Glutamatergic neuron (in vitro differentiated cells): ENCODE measurements at regions not wholly inside any gene's neighbourhood (a gene's known extent, or its start where the extent isn't known, plus 50 kb on each side); places are given as distances from the start of the nearest gene placed in this dataset.

Experiments
- DNase-seq: peaks from one replicate; pipeline ENCODE4 v3.0.0; 2022
- H3K27ac Mint-ChIP-seq: one replicate; pipeline ENCODE4 v1.8.0; 2020; ENCODE audit warnings: mild to moderate bottlenecking, mixed read lengths, inconsistent platforms; ENCODE audit not compliant: unreplicated experiment
- H3K27me3 Mint-ChIP-seq: one replicate; pipeline ENCODE4 v1.8.0; 2020; ENCODE audit warnings: mild to moderate bottlenecking, moderate library complexity, mixed read lengths, inconsistent platforms; ENCODE audit not compliant: unreplicated experiment
- H3K36me3 Mint-ChIP-seq: one replicate; pipeline ENCODE4 v1.8.0; 2020; ENCODE audit warnings: mild to moderate bottlenecking, mixed read lengths, inconsistent platforms; ENCODE audit not compliant: unreplicated experiment
- H3K4me1 Mint-ChIP-seq: one replicate; pipeline ENCODE4 v1.8.0; 2020; ENCODE audit warnings: mild to moderate bottlenecking, low read depth, mixed read lengths, inconsistent platforms; ENCODE audit not compliant: unreplicated experiment
- H3K4me3 Mint-ChIP-seq: one replicate; pipeline ENCODE4 v1.8.0; 2020; ENCODE audit warnings: mild to moderate bottlenecking, mixed read lengths, inconsistent platforms; ENCODE audit not compliant: unreplicated experiment
- H3K9me3 Mint-ChIP-seq: one replicate; pipeline ENCODE4 v1.8.0; 2020; ENCODE audit warnings: mild to moderate bottlenecking, moderate library complexity, mixed read lengths, inconsistent platforms; ENCODE audit not compliant: unreplicated experiment
- CTCF ChIP-seq: fragments of 200-600 bp; sonication (generic); IDR thresholded peaks from one replicate; pipeline ENCODE4 v1.5.0; 2021; ENCODE audit not compliant: partially characterized antibody, unreplicated experiment

GRCh38 chr1:81496349-81496748 is 304.4 kb upstream of the ADGRL2 start:
- H3K36me3 Mint-ChIP-seq: no peaks in the 10 kb centered on the region

GRCh38 chr1:81493102-81493869 is 307.4 kb upstream of the ADGRL2 start:
- no peak for TF ChIP-seq CTCF
- peaks cover 5% of the 10 kb centered on the region for H3K36me3 Mint-ChIP-seq
- no peak overlapping the region for H3K4me3 Mint-ChIP-seq
- peak overlapping the region; percentile 12 for H3K27ac Mint-ChIP-seq
- H3K27me3 Mint-ChIP-seq: peaks cover 2% of the 10 kb centered on the region
- peaks cover 12% of the 10 kb centered on the region for H3K4me1 Mint-ChIP-seq
- no peak for DNase-seq
- peaks cover 3% of the 10 kb centered on the region for H3K9me3 Mint-ChIP-seq

More at GRCh38 chr1:81496349-81496748, 304.4 kb upstream of the ADGRL2 start:
- H3K4me1 Mint-ChIP-seq: peaks cover 12% of the 10 kb centered on the region
- no peak for DNase-seq
- no peaks in the 10 kb centered on the region for H3K27me3 Mint-ChIP-seq
- H3K27ac Mint-ChIP-seq: no peak overlapping the region
- no peak for TF ChIP-seq CTCF
- no peaks in the 10 kb centered on the region for H3K9me3 Mint-ChIP-seq
- H3K4me3 Mint-ChIP-seq: no peak overlapping the region

- Mint-ChIP-seq H3K36me3 (peaks cover 5% of the 10 kb centered on the region), H3K9me3 (peaks cover 3% of the 10 kb centered on the region), H3K4me1 (peaks cover 12% of the 10 kb centered on the region), H3K27ac (peak overlapping the region; percentile 12), H3K4me3 (no peak overlapping the region), H3K27me3 (peaks cover 2% of the 10 kb centered on the region)
- no peak for DNase-seq
- no peak for TF ChIP-seq CTCF
Observed at GRCh38 chr1:81492628-81493027, 308.1 kb upstream of the ADGRL2 start.

GRCh38 chr1:81490614-81491013 is 310.1 kb upstream of the ADGRL2 start:
- no peak for TF ChIP-seq CTCF
- H3K9me3 Mint-ChIP-seq: peaks cover 3% of the 10 kb centered on the region
- peaks cover 2% of the 10 kb centered on the region for H3K27me3 Mint-ChIP-seq
- peaks cover 8% of the 10 kb centered on the region for H3K4me1 Mint-ChIP-seq
- peaks cover 5% of the 10 kb centered on the region for H3K36me3 Mint-ChIP-seq
- no peak for DNase-seq
- no peak overlapping the region for H3K4me3 Mint-ChIP-seq
- no peak overlapping the region for H3K27ac Mint-ChIP-seq

- Mint-ChIP-seq H3K9me3 (peaks cover 3% of the 10 kb centered on the region), H3K36me3 (peaks cover 5% of the 10 kb centered on the region)
Observed at GRCh38 chr1:81489372-81489934, 311.3 kb upstream of the ADGRL2 start.

More at GRCh38 chr1:81489372-81489934, 311.3 kb upstream of the ADGRL2 start:
- Mint-ChIP-seq H3K4me3 (no peak overlapping the region), H3K27ac (no peak overlapping the region), H3K27me3 (peaks cover 2% of the 10 kb centered on the region), H3K4me1 (peaks cover 3% of the 10 kb centered on the region)
- no peak for DNase-seq
- no peak for TF ChIP-seq CTCF
